OCI-LY3 (cell line): ENCODE measurements at regions not wholly inside any gene's neighbourhood (a gene's known extent, or its start where the extent isn't known, plus 50 kb on each side); places are given as distances from the start of the nearest gene placed in this dataset.

ENCODE experiments used
- EZH2phosphoT487 ChIP-seq: fragments of 200-600 bp; shearing (Covaris generic); IDR thresholded peaks from 2 replicates; pipeline ENCODE4 v1.6.1; 2018; ENCODE audit warnings: antibody characterized with exemption, mixed run types, low read depth
- TF ChIP-seq, protein P1 (sequence below): fragments of 200-600, 300-600 bp; sonication (generic); IDR thresholded peaks from 2 replicates; pipeline ENCODE4 v1.5.1; 2014; ENCODE audit warnings: antibody characterized with exemption, low read length, low read depth

DNA sequence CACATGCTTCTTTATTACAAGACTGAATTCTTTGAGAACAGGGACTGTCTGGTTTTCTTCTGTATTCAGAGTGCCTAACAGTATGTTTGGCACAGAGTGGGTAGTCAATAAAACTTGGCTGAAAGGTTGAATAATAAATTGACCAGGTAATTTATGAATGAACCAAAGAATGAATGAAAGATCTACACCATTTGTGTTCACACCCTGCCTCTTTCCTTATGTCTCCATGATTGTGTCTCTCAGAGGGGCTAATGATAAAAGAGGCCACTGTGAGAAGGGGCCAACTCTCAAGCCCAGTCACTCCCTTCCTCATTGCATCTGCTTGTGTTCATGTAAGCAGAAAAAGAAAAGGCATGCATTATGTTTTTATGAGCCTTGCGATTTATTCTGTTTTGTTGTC lies 569.7 kb upstream of the TENM4 start:
- TF ChIP-seq, protein P1, sequence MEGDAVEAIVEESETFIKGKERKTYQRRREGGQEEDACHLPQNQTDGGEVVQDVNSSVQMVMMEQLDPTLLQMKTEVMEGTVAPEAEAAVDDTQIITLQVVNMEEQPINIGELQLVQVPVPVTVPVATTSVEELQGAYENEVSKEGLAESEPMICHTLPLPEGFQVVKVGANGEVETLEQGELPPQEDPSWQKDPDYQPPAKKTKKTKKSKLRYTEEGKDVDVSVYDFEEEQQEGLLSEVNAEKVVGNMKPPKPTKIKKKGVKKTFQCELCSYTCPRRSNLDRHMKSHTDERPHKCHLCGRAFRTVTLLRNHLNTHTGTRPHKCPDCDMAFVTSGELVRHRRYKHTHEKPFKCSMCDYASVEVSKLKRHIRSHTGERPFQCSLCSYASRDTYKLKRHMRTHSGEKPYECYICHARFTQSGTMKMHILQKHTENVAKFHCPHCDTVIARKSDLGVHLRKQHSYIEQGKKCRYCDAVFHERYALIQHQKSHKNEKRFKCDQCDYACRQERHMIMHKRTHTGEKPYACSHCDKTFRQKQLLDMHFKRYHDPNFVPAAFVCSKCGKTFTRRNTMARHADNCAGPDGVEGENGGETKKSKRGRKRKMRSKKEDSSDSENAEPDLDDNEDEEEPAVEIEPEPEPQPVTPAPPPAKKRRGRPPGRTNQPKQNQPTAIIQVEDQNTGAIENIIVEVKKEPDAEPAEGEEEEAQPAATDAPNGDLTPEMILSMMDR, result no peak
- no peak for TF ChIP-seq EZH2phosphoT487
